Astrocyte (in vitro differentiated cells and primary cell): ENCODE measurements at regions not wholly inside any gene's neighbourhood (a gene's known extent, or its start where the extent isn't known, plus 50 kb on each side); places are given as distances from the start of the nearest gene placed in this dataset.

Source experiments
- DNase-seq: peaks from one replicate; pipeline ENCODE4 v3.0.0-alpha.2; 2010; ENCODE audit warnings: low read depth
- FAIRE-seq: peaks from 2 replicates; lab custom pipeline; 2011; peaks lifted over from hg19 to GRCh38; lab: Jason Lieb, UNC
- H2AFZ ChIP-seq: 2 replicates; pipeline ENCODE4 v1.6.0; 2012; ENCODE audit warnings: low read depth, low read length, inconsistent platforms
- H3K27ac ChIP-seq: 2 replicates; pipeline ENCODE4 v1.5.1; 2011; ENCODE audit warnings: low read depth, low read length, inconsistent platforms
- H3K27me3 ChIP-seq: 2 replicates; pipeline ENCODE4 v1.6.0; 2011; ENCODE audit warnings: low read length, inconsistent platforms; ENCODE audit not compliant: insufficient read depth
- H3K36me3 ChIP-seq: 2 replicates; pipeline ENCODE4 v1.5.1; 2011; ENCODE audit warnings: low read length, inconsistent platforms; ENCODE audit not compliant: insufficient read depth
- H3K4me1 ChIP-seq: 2 replicates; pipeline ENCODE4 v1.5.1; 2011; ENCODE audit warnings: low read length, inconsistent platforms; ENCODE audit not compliant: insufficient read depth
- H3K4me2 ChIP-seq: 2 replicates; pipeline ENCODE4 v1.6.0; 2012; ENCODE audit warnings: low read length, inconsistent platforms
- H3K4me3 ChIP-seq: 2 replicates; pipeline ENCODE4 v1.5.1; 2011; ENCODE audit warnings: low read depth, mild to moderate bottlenecking, low read length, inconsistent platforms; ENCODE audit not compliant: insufficient read depth
- H3K79me2 ChIP-seq: 2 replicates; pipeline ENCODE4 v1.6.0; 2012; ENCODE audit warnings: mild to moderate bottlenecking, low read length, inconsistent platforms; ENCODE audit not compliant: insufficient read depth
- H3K9ac ChIP-seq: 2 replicates; pipeline ENCODE4 v1.6.0; 2012; ENCODE audit warnings: mild to moderate bottlenecking, low read length, inconsistent platforms
- H3K9me3 ChIP-seq: 2 replicates; pipeline ENCODE4 v1.5.1; 2012; ENCODE audit warnings: low read depth, mild to moderate bottlenecking, low read length, inconsistent platforms; ENCODE audit not compliant: insufficient read depth
- H4K20me1 ChIP-seq: 2 replicates; pipeline ENCODE4 v1.6.0; 2012; ENCODE audit warnings: low read length, inconsistent platforms; ENCODE audit not compliant: insufficient read depth
- H3K27ac Mint-ChIP-seq: one replicate; pipeline ENCODE4 v1.8.0; 2021; ENCODE audit warnings: mild to moderate bottlenecking, mixed read lengths; ENCODE audit not compliant: unreplicated experiment
- H3K27me3 Mint-ChIP-seq: one replicate; pipeline ENCODE4 v1.8.0; 2021; ENCODE audit warnings: low read depth, mixed read lengths; ENCODE audit not compliant: unreplicated experiment
- H3K36me3 Mint-ChIP-seq: one replicate; pipeline ENCODE4 v1.8.0; 2021; ENCODE audit warnings: low read depth, mixed read lengths; ENCODE audit not compliant: unreplicated experiment
- H3K4me1 Mint-ChIP-seq: one replicate; pipeline ENCODE4 v1.8.0; 2021; ENCODE audit warnings: low read depth, mixed read lengths; ENCODE audit not compliant: unreplicated experiment
- H3K4me3 Mint-ChIP-seq: one replicate; pipeline ENCODE4 v1.8.0; 2021; ENCODE audit warnings: mild to moderate bottlenecking, moderate library complexity, mixed read lengths; ENCODE audit not compliant: unreplicated experiment
- H3K9me3 Mint-ChIP-seq: one replicate; pipeline ENCODE4 v1.8.0; 2021; ENCODE audit warnings: mild to moderate bottlenecking, mixed read lengths; ENCODE audit not compliant: unreplicated experiment
- CTCF ChIP-seq: IDR thresholded peaks from 2 replicates; pipeline ENCODE4 v1.5.1; 2011; ENCODE audit warnings: low read depth, mild to moderate bottlenecking, inconsistent platforms, low read length, moderate library complexity; ENCODE audit not compliant: insufficient read depth
- EZH2 ChIP-seq: IDR thresholded peaks from 2 replicates; pipeline ENCODE4 v1.6.1; 2012; ENCODE audit warnings: mild to moderate bottlenecking, low read length, inconsistent platforms; ENCODE audit not compliant: insufficient read depth

DNA sequence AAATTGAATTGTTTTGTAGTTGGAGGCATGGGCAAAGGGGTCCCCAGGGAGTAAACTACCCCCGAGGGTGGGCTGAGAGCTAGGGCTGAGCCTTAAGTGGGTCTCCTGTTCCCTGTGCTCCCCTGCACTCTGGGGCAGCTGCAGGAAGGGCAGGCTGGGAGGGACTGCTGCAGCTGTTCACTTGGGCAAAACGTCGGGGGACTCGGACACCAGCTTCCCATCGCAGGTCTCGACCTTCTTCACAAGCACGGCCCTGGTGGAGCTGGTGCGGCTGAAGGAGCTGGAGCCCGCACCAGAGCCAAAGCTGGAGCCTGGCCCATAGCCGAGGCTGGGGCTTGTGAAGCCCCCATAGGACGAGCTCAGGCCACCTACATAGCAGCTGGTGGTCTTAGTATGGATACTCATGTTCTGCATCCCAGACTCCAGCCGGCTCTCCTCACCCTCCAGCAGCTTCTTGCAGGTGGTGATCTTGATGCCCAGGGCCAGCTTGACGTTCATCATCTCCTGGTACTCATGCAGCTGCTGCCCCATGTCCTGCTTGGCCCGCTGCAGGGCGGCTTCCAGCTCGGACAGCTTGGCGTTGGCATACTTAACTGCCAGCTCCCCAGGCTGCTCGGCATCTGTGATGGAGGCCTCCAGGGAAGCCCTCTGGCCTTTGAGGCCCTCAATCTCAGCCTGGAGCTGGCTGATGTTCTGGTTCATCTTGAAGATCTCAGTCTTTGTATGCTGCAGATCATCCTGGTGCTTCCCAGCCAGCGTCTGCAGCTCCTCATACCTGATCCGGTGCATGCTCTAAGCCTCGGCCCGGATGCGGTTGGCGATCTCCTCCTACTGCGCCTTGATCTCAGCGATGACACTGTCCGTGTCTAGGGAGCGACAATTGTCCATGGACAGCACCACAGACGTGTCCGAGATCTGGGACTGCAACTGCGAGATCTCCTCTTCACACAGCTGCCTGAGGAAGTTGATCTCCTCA lies 423.5 kb upstream of the ARPP21 start:
- no peak overlapping the region for H3K4me3 Mint-ChIP-seq
- H3K9me3 ChIP-seq: no peaks in the 10 kb centered on the region
- no peak for DNase-seq
- H3K27ac Mint-ChIP-seq: no peak overlapping the region
- no peaks in the 10 kb centered on the region for H3K9me3 Mint-ChIP-seq
- peaks cover 3% of the 10 kb centered on the region for H3K4me1 Mint-ChIP-seq
- H3K4me3 ChIP-seq: no peak overlapping the region
- no peaks in the 10 kb centered on the region for H3K79me2 ChIP-seq
- H3K4me2 ChIP-seq: no peak overlapping the region
- no peaks in the 10 kb centered on the region for H3K36me3 Mint-ChIP-seq
- H2AFZ ChIP-seq: no peak overlapping the region
- no peak overlapping the region for H3K9ac ChIP-seq
- H3K36me3 ChIP-seq: no peaks in the 10 kb centered on the region
- no peaks in the 10 kb centered on the region for H3K4me1 ChIP-seq
- H3K27me3 Mint-ChIP-seq: no peaks in the 10 kb centered on the region
- no peaks in the 10 kb centered on the region for H3K27me3 ChIP-seq
- no peaks in the 10 kb centered on the region for H4K20me1 ChIP-seq
- TF ChIP-seq CTCF (no peak), EZH2 (no peak)
- no peak overlapping the region for H3K27ac ChIP-seq
- no peak for FAIRE-seq

DNA sequence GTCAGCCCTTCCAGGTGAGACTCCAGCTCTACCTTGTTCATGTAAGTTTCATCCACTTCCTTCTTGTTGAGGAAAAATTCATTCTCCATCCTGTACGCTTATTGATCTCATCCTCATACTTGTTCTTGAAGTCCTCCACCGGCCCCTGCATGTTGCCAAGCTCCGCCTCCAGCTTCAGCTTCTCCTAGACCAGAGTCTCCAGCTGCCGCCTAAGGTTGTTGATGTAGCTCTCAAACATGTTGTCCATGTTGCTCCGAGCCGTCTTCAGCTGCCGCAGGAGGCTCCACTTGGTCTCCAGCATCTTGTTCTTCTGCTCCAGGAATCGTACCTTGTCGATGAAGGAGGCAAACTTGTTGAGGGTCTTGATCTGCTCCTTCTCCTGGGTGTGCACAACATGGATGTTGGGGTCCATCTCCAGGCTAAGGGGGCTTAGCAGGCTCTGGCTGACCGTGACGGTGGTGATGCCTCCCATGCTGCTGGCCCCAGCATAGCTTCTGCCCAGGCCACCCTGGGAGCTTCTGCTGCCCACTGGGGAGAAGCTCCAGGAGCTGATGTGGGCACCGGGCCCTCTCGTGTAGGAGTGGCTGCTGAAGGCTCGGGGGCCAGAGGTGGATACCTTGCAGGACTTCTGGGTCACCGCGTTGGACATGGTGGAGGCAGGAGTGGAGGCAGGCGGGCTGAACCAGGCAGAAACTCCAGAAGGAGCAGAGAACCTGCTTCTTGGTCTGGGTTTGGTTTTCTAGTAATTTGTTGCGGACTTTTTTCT lies 422.6 kb upstream of the ARPP21 start:
- Histone ChIP-seq H3K36me3 (no peaks in the 10 kb centered on the region), H3K27me3 (no peaks in the 10 kb centered on the region), H3K4me2 (no peak overlapping the region), H4K20me1 (no peaks in the 10 kb centered on the region), H3K9me3 (no peaks in the 10 kb centered on the region), H3K4me3 (no peak overlapping the region), H3K27ac (no peak overlapping the region), H3K9ac (no peak overlapping the region), H3K79me2 (no peaks in the 10 kb centered on the region), H3K4me1 (no peaks in the 10 kb centered on the region), H2AFZ (no peak overlapping the region)
- Mint-ChIP-seq H3K4me3 (no peak overlapping the region), H3K36me3 (no peaks in the 10 kb centered on the region), H3K27me3 (no peaks in the 10 kb centered on the region), H3K4me1 (peaks cover 3% of the 10 kb centered on the region), H3K27ac (no peak overlapping the region), H3K9me3 (no peaks in the 10 kb centered on the region)
- no peak for DNase-seq
- TF ChIP-seq EZH2: no peak
- no peak for TF ChIP-seq CTCF
- FAIRE-seq: no peak
